A673 (cell line): ENCODE measurements at regions not wholly inside any gene's neighbourhood (a gene's known extent, or its start where the extent isn't known, plus 50 kb on each side); places are given as distances from the start of the nearest gene placed in this dataset.

Experiments used
- EZH2 ChIP-seq: fragments of 200-600 bp; sonication (generic); IDR thresholded peaks from 2 replicates; pipeline ENCODE4 v1.6.1; 2017; ENCODE audit warnings: borderline replicate concordance, low read depth, mild to moderate bottlenecking, mixed read lengths, antibody characterized with exemption, low read length; ENCODE audit not compliant: poor library complexity, severe bottlenecking
- TF ChIP-seq, protein P1 (sequence below): fragments of 300-800, 200-600 bp; sonication (generic); conservative IDR thresholded peaks from 2 replicates; pipeline ENCODE4 v1.5.1; 2017; ENCODE audit warnings: low read depth, mild to moderate bottlenecking, antibody characterized with exemption, low read length, moderate library complexity, mixed read lengths

DNA sequence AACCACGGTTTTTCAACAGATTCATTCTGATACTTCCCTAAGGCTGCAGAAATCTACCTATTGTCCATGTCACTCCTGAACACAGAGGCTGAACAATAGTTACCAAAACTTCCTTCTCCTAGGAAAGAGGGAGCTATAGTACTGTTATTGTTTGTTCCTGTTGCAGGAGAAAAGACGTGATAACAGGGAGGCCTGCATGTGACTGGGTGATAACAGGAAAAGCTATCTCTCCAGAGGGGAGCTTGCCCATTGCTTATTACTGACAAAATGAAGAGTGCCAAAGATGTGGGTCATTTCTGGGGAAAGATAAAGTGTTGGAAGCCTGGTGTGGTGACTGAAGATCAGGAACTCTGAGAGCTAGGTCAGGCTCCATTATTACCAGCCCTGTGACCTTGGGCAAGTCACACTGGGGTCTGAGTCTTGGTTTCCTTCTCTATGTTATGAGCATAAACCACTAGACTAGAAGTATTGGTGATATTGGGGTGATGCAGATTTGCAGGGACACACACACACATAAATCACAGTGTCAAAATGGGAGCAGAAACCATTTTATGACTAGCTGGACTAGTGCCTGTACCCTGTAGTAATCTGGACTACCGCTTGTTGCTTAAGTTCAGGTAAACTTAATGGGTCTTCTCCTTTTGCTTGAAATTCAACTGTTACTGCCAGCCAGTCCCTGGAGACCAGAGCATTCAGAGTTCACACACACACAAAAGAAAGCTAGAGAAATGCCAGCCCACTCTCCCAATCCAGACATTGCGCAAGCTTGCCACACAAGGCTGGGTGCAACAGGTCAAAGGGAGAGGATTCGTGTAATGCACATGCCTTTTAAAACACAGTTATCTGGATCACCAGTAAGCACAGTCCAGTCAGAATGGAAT is 136.0 kb upstream of the CNR1 start:
- TF ChIP-seq, protein P1, sequence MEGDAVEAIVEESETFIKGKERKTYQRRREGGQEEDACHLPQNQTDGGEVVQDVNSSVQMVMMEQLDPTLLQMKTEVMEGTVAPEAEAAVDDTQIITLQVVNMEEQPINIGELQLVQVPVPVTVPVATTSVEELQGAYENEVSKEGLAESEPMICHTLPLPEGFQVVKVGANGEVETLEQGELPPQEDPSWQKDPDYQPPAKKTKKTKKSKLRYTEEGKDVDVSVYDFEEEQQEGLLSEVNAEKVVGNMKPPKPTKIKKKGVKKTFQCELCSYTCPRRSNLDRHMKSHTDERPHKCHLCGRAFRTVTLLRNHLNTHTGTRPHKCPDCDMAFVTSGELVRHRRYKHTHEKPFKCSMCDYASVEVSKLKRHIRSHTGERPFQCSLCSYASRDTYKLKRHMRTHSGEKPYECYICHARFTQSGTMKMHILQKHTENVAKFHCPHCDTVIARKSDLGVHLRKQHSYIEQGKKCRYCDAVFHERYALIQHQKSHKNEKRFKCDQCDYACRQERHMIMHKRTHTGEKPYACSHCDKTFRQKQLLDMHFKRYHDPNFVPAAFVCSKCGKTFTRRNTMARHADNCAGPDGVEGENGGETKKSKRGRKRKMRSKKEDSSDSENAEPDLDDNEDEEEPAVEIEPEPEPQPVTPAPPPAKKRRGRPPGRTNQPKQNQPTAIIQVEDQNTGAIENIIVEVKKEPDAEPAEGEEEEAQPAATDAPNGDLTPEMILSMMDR, result no peak
- TF ChIP-seq EZH2, result no peak
